GM23338 (cell line): ENCODE measurements at regions not wholly inside any gene's neighbourhood (a gene's known extent, or its start where the extent isn't known, plus 50 kb on each side); places are given as distances from the start of the nearest gene placed in this dataset.

ENCODE experiments used
- EZH2 ChIP-seq: fragments of 200-600 bp; sonication (generic); IDR thresholded peaks from one replicate; pipeline ENCODE4 v1.8.0; 2017; ENCODE audit warnings: antibody characterized with exemption, mild to moderate bottlenecking, low read depth; ENCODE audit not compliant: unreplicated experiment
- EZH2phosphoT487 ChIP-seq: fragments of 200-600 bp; sonication (generic); IDR thresholded peaks from one replicate; pipeline ENCODE4 v1.8.1; 2018; ENCODE audit warnings: antibody characterized with exemption; ENCODE audit not compliant: unreplicated experiment
- POLR2AphosphoS5 ChIP-seq: IDR thresholded peaks from 2 replicates; pipeline ENCODE4 v1.6.1; 2016; ENCODE audit warnings: antibody characterized with exemption, low read depth

GRCh38 chr3:6608843-6609242 is 252.1 kb upstream of the GRM7 start:
- no peak for TF ChIP-seq EZH2phosphoT487
- TF ChIP-seq EZH2, result no peak
- no peak for TF ChIP-seq POLR2AphosphoS5
